AG04450 (cell line): ENCODE measurements at regions not wholly inside any gene's neighbourhood (a gene's known extent, or its start where the extent isn't known, plus 50 kb on each side); places are given as distances from the start of the nearest gene placed in this dataset.
"Not testable (repeated sequence)": the region's sequence is repeated elsewhere in the genome, so short reads cannot be mapped to it uniquely, and the experiment has no call there.

ENCODE experiments used
- CTCF ChIA-PET: fragments of 300-600, 350-600 bp; formaldehyde crosslinking; extraction: SDS; loops from one replicate; lab custom pipeline; 2022; ENCODE audit warnings: antibody characterized with exemption, inconsistent platforms; lab: Charles Lee
- POLR2A ChIA-PET: fragments of 350-600 bp; formaldehyde crosslinking; extraction: SDS; loops from one replicate; lab custom pipeline; 2021; ENCODE audit warnings: antibody characterized with exemption, inconsistent platforms; lab: Yijun Ruan, JAX
- DNase-seq: peaks from one replicate; pipeline ENCODE4 v3.0.0-alpha.2; 2011; ENCODE audit warnings: low read depth, low spot score
- H3K27ac ChIP-seq: one replicate; pipeline ENCODE4 v1.5.1; 2012; ENCODE audit warnings: low read depth, low read length, control low read depth
- H3K27me3 ChIP-seq: one replicate; pipeline ENCODE4 v1.6.0; 2012; ENCODE audit warnings: low read length; ENCODE audit not compliant: control insufficient read depth, insufficient read depth
- H3K4me3 ChIP-seq: 2 replicates; pipeline ENCODE4 v1.5.1; 2011; ENCODE audit warnings: mild to moderate bottlenecking, low read depth, low read length, control low read depth
- H3K9me3 ChIP-seq: 2 replicates; pipeline ENCODE4 v1.5.1; 2012; ENCODE audit warnings: low read length; ENCODE audit not compliant: control insufficient read depth, insufficient read depth

DNA sequence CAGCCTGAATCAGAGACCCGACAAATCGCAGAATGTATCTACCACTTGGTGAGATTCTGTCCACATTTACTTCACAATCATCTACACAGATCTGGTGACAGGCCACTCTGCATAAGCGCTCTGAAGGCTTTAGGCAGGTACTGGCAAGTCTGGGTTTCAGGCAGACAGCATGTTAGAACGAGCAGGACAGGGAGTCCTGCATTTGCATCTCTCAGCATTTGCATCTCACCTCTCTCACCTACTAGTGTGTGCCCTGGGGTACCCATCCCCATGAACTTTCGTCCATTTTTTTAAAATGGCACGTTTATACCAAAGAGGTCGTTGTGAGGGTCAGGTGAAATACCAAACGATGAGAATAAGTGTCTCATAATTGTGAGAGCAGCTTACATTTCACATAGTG, 108.2 kb downstream of the SPATA31A1 start:
- peak overlapping the region; percentile 52 for H3K4me3 ChIP-seq
- CTCF ChIA-PET, DNase-seq, H3K9me3 ChIP-seq, H3K27me3 ChIP-seq, POLR2A ChIA-PET, H3K27ac ChIP-seq: not testable (repeated sequence)

DNA sequence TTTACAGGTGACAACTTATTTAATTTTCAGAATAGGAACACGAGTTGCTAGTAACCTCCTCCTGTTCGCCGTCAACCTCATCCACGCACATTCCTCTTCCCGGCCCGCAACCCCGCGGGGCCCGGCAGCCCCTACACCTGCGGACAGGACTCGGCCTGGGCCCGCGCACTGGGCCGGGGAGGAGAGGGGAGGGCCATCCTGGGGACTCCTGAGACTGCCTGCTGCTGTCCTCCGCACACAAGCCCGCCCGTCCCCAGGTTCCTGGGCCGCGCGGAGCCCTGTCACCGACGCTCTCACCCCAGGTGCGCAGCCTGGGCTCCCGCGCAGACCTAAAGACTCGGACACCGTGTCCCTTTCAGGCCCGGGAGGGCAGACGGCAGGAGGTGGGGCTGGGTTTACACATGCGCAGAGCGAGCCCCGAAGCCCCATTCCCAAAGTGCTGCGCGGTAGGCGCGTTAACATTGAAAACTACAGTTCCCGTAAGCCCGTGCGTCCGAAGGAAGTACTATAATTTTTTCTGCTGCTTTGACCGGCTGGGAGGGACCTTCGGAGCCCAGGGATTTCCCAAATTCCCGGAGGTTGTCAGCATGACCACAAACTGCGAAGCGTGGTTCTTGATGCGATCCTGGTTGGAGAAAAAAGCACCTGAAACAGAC, 108.8 kb downstream of the SPATA31A1 start:
- peak; percentile 38 for DNase-seq
- POLR2A ChIA-PET, H3K27me3 ChIP-seq, CTCF ChIA-PET, H3K9me3 ChIP-seq, H3K27ac ChIP-seq: not testable (repeated sequence)
- peak overlapping the region; percentile 52 for H3K4me3 ChIP-seq

DNA sequence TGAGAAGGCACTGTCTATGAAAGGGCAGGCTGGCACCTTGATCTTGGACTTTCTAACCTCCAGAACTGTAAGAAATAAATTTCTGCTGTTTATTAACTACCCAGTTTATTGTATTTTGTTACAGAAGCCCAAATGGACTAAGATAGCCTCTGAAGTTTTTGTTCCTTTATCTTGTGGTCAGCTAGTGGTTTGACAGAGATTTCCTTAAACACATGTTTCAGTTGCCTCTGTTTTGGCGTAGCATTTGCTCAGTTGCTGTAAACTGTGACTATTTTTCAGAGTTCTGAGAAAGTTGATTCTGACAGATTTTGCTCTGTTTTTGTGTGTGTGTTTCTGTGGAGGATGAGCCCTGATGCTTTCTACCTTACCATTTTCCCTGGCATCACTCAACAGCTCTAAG, 119.0 kb downstream of the SPATA31A1 start:
- H3K9me3 ChIP-seq, POLR2A ChIA-PET, CTCF ChIA-PET, H3K4me3 ChIP-seq, H3K27me3 ChIP-seq, H3K27ac ChIP-seq, DNase-seq: not testable (repeated sequence)

DNA sequence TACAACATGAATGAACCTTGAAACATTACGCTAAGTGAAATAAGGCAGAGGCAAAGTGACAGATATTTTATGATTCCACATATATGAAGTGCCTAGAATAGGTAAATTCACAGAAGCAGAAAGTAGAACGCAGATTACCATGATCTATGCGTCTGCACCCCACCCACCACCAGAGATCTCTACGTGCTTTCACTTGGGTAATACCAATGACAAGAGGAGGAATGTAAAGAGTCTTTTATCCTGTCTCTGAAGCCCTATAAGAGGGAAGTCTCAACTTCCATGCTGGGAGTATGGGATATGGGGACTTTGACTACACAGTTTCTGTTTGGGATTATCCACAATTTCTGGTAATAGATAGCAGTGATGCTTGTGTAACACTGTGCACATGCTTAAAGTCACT, 127.6 kb downstream of the SPATA31A1 start:
- H3K4me3 ChIP-seq, H3K9me3 ChIP-seq, POLR2A ChIA-PET, DNase-seq, H3K27me3 ChIP-seq, CTCF ChIA-PET, H3K27ac ChIP-seq: not testable (repeated sequence)

DNA sequence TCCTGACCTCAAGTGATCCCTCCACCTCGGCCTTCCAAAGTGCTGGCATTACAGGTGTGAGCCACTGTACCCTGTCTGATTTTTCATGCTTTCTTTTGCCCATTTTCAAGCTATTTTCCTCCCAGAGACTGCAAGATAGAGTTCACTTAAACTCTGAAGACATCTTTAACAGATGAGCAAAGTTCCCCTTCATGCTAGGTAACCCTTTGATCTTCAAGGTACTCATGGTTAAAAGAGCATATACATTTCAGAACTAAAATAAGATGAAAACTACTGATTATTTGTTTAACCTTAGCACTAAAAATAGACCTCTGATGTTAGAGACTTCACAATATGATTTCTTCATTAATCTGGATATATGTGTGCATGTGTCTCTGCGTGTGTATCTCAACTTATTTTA, 128.4 kb downstream of the SPATA31A1 start:
- H3K27ac ChIP-seq, POLR2A ChIA-PET, H3K9me3 ChIP-seq, H3K27me3 ChIP-seq, CTCF ChIA-PET, H3K4me3 ChIP-seq, DNase-seq: not testable (repeated sequence)

DNA sequence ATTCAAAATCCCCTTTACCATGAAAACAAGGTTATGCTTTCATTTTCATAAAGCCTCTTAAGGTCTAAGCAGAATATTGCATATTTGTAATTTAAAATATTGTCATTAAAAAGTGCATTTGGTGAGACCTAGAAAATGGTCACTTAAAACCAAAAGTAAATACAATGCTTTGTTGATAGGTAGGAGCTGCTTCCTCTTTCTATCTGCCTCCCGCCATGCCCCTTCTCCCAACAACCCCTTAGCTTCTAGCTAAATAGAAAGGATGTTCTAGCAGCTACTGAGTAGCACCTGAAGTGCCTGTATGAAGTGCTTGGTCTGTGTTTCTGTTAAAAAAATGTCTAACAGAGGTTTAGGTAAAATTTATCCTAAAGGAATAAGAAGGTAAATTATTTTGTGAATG, 128.8 kb downstream of the SPATA31A1 start:
- H3K27ac ChIP-seq, H3K27me3 ChIP-seq, H3K4me3 ChIP-seq, CTCF ChIA-PET, H3K9me3 ChIP-seq, DNase-seq, POLR2A ChIA-PET: not testable (repeated sequence)

DNA sequence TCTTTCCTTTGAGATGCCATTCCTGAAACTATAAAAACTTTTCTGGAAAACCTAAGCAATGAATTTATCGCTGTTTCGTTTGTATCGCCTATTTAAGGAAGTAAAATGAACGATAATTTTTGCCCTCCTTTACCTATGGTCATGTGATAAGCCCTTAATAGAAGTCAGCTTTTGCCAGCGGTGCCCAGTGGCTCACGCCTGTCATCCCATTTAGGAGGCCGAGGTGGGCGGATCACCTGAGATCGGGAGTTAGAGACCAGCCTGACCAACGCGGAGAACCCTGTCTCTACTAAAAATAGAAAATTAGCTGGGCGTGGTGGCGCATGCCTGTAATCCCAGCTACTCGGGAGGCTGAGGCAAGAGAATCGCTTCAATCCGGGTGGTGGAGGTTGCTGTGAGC, 132.0 kb downstream of the SPATA31A1 start:
- H3K9me3 ChIP-seq, DNase-seq, H3K27me3 ChIP-seq, POLR2A ChIA-PET, CTCF ChIA-PET, H3K27ac ChIP-seq, H3K4me3 ChIP-seq: not testable (repeated sequence)

DNA sequence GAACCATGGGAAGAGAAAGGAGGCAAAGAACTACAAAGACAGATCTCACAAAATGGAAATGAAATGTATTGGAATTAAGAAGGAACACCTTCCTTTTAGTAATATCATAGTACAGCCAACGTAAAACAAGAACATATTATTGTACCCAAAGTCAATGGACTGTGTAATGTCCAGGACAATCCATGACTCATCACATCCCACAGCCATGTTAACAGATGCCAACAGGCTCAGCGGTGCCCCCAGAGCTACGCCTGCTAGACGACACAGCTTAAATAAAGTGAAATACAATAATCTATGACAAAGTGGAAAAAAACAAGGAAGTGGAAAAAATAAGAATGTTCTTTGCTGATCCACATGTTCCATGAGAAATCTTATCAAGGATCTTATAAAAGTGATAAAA, 140.8 kb downstream of the SPATA31A1 start:
- H3K9me3 ChIP-seq, DNase-seq, H3K27me3 ChIP-seq, H3K4me3 ChIP-seq, POLR2A ChIA-PET, H3K27ac ChIP-seq, CTCF ChIA-PET: not testable (repeated sequence)

DNA sequence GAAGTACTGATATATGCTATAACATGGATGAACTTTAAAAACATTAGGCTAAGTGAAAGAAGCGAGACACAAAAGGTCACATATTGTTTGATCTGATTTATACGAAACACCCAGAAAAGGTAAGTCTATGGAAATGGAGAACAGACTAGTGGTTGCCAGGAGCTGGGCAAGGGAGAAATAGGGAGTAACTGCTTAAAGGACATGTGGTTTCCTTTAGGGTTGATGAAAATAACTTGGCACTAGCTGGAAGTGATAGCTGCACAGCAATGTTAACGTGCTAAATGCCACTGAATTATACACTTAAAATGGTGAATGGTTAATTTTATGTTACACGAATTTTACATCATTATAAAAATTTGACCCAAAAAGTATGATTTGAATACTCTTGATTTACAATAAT, 147.7 kb downstream of the SPATA31A1 start:
- H3K27ac ChIP-seq, H3K4me3 ChIP-seq, DNase-seq, CTCF ChIA-PET, H3K27me3 ChIP-seq, POLR2A ChIA-PET, H3K9me3 ChIP-seq: not testable (repeated sequence)

DNA sequence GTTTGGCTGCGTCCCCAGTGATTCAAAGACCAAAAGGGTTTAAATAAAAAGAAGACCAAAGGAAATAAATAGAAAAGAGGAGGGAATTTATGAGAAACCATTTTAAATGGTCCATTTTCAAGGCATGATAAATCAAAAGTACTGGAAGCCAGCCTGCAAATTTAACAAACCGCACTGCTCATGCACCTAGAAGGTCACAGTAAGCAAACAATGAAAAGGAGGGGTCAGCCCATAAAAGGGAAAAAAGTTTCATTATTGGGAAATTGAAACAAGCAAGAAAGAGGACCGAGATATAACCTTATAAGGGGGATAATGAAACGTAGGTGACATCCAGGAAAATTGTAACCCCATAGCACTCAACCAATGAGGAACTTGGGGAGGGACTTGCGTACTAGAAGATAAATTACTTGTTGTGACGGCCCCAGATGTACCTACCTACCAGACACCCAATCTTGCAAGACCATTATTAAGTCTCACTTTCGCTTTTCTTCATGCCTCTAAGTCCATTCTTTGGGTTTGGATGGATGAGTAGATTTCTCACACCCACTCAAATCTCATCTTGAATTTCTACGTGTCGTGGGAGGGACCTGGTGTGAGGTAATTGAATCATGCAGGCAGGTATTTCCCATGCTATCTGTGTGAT, 172.0 kb downstream of the SPATA31A1 start:
- CTCF ChIA-PET, H3K27me3 ChIP-seq, POLR2A ChIA-PET: not testable (repeated sequence)

DNA sequence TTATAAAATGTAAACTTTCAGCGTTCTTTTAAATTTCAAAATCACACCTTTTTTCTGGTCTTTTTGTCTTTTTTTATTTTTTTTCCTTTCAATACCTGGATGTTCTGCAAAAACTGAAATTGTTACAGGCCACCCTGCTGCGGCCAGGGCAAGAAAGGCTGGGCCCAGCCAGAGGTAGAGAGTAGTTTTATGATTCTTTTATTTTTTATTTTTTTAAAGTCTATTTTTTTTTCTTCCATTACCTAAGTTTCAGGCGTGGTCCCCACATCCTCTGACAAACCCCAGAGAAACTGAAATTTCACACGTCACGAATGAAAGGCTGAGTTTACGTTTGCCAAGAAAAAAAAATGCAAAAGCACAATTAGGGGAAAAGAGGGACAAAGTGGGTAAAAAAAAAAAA, 177.1 kb downstream of the SPATA31A1 start:
- H3K4me3 ChIP-seq, DNase-seq, H3K9me3 ChIP-seq, H3K27me3 ChIP-seq, POLR2A ChIA-PET, H3K27ac ChIP-seq, CTCF ChIA-PET: not testable (repeated sequence)

More for the DNA sequence above, 172.0 kb downstream of the SPATA31A1 start:
- not testable (repeated sequence) for H3K4me3 ChIP-seq, DNase-seq, H3K9me3 ChIP-seq, H3K27ac ChIP-seq

DNA sequence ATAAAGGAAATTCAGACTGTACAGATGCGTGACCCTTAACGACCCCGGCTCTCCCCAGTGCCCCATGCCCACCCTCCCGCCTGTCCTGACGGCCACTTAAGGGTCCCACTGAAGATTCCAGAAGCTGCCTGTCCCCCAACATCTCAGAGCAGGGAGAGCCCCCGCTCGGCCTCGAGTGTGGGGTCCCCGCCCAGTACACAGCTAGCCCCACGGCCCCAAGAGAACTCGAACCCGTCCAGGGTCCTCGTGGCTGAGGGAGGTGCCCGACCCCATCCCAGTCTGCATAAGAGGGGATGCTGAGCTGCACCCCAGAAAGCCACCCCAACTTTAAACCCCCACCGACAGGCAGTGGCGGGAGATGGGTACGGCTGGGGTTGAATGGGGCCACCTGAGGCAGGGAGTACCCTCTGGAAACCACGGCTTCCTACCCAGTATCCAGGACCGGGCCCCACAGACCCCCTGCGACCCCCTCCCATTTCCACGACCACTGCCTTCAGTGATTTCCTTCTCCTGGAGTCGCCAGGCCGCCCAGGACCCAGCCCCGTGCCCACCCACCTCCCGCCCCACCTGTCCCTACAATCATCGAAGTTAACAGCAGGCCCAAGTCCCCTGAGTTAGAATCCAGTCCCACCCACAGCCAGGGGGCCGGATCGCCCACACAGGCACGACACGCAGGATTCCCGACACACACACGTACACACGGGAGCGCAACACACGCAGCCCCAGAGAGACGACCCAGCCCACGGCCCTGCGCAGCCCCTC, 177.7 kb downstream of the SPATA31A1 start:
- H3K27me3 ChIP-seq, DNase-seq, H3K27ac ChIP-seq, CTCF ChIA-PET, H3K4me3 ChIP-seq, POLR2A ChIA-PET, H3K9me3 ChIP-seq: not testable (repeated sequence)
